ENCODE measurements at regions not wholly inside any gene's neighbourhood (a gene's known extent, or its start where the extent isn't known, plus 50 kb on each side); places are given as distances from the start of the nearest gene placed in this dataset.

- TF ChIP-seq, protein P1, sequence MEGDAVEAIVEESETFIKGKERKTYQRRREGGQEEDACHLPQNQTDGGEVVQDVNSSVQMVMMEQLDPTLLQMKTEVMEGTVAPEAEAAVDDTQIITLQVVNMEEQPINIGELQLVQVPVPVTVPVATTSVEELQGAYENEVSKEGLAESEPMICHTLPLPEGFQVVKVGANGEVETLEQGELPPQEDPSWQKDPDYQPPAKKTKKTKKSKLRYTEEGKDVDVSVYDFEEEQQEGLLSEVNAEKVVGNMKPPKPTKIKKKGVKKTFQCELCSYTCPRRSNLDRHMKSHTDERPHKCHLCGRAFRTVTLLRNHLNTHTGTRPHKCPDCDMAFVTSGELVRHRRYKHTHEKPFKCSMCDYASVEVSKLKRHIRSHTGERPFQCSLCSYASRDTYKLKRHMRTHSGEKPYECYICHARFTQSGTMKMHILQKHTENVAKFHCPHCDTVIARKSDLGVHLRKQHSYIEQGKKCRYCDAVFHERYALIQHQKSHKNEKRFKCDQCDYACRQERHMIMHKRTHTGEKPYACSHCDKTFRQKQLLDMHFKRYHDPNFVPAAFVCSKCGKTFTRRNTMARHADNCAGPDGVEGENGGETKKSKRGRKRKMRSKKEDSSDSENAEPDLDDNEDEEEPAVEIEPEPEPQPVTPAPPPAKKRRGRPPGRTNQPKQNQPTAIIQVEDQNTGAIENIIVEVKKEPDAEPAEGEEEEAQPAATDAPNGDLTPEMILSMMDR (IDR thresholded peaks at IDR 0.05 in 2 of 3, conservative IDR thresholded peaks at IDR 0.05 in 1 of 3; ENCODE audit: borderline replicate concordance in 1 of 3, insufficient read depth in 1 of 3, low read depth in 2 of 3, low read length in 2 of 3), result no peak
- TF ChIP-seq, protein P2, sequence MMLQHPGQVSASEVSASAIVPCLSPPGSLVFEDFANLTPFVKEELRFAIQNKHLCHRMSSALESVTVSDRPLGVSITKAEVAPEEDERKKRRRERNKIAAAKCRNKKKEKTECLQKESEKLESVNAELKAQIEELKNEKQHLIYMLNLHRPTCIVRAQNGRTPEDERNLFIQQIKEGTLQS (IDR thresholded peaks at IDR 0.05), result no peak
Observed at GRCh38 chr1:218531936-218532335, 186.8 kb downstream of the TGFB2 start.
